C1 segment of cervical spinal cord (tissue), 14 donors: ENCODE measurements at regions not wholly inside any gene's neighbourhood (a gene's known extent, or its start where the extent isn't known, plus 50 kb on each side); places are given as distances from the start of the nearest gene placed in this dataset.

Experiments used
- DNase-seq, 14 donors: peaks; one replicate each; lab custom pipeline; 2025; lab: John Stamatoyannopoulos, UW

- peak in 1 of 14 donors; percentile 36 for DNase-seq
Observed at GRCh38 chr2:41878716-41879234, 169.0 kb upstream of the PKDCC start.

GRCh38 chr2:41879235-41879916 is 168.4 kb upstream of the PKDCC start:
- DNase-seq, result peak in 5 of 14 donors; percentile 17 to 64 (median 26)

- no peak for DNase-seq
Observed at GRCh38 chr2:41880561-41881243, 167.1 kb upstream of the PKDCC start.

GRCh38 chr2:41881249-41881648 is 166.6 kb upstream of the PKDCC start:
- no peak for DNase-seq

- no peak for DNase-seq
Observed at GRCh38 chr2:41884718-41885117, 163.1 kb upstream of the PKDCC start.

- no peak for DNase-seq
Observed at GRCh38 chr2:41886145-41886664, 161.6 kb upstream of the PKDCC start.

GRCh38 chr2:41886757-41887156 is 161.1 kb upstream of the PKDCC start:
- DNase-seq, result no peak

- no peak for DNase-seq
Observed at GRCh38 chr2:41890341-41890740, 157.5 kb upstream of the PKDCC start.

GRCh38 chr2:41892476-41892875 is 155.3 kb upstream of the PKDCC start:
- DNase-seq, result no peak

- DNase-seq, result no peak
Observed at GRCh38 chr2:41894563-41895333, 153.1 kb upstream of the PKDCC start.

- no peak for DNase-seq
Observed at GRCh38 chr2:41895334-41895664, 152.5 kb upstream of the PKDCC start.

GRCh38 chr2:41896186-41896846 is 151.5 kb upstream of the PKDCC start:
- no peak for DNase-seq

- no peak for DNase-seq
Observed at GRCh38 chr2:41899189-41899588, 148.6 kb upstream of the PKDCC start.

GRCh38 chr2:41900101-41900577 is 147.7 kb upstream of the PKDCC start:
- DNase-seq, result no peak

GRCh38 chr2:41902897-41903296 is 144.9 kb upstream of the PKDCC start:
- DNase-seq, result no peak

- DNase-seq, result no peak
Observed at GRCh38 chr2:41903474-41904135, 144.2 kb upstream of the PKDCC start.

GRCh38 chr2:41904459-41904858 is 143.4 kb upstream of the PKDCC start:
- DNase-seq, result no peak

- DNase-seq, result no peak
Observed at GRCh38 chr2:41905597-41906337, 142.1 kb upstream of the PKDCC start.

- no peak for DNase-seq
Observed at GRCh38 chr2:41906338-41906725, 141.5 kb upstream of the PKDCC start.

- no peak for DNase-seq
Observed at GRCh38 chr2:41907141-41907540, 140.7 kb upstream of the PKDCC start.
